GM12891 (cell line): ENCODE measurements at regions not wholly inside any gene's neighbourhood (a gene's known extent, or its start where the extent isn't known, plus 50 kb on each side); places are given as distances from the start of the nearest gene placed in this dataset.

ENCODE experiments used
- DNase-seq: peaks from one replicate; pipeline ENCODE4 v3.0.0; 2011; ENCODE audit warnings: low spot score; ENCODE audit not compliant: insufficient read length
- FAIRE-seq: peaks from 2 replicates; lab custom pipeline; 2011; peaks lifted over from hg19 to GRCh38; lab: Jason Lieb, UNC
- PAX5 ChIP-seq: IDR thresholded peaks from 2 replicates; pipeline ENCODE4 v1.6.1; 2011; ENCODE audit warnings: low read length, moderate library complexity, mild to moderate bottlenecking; ENCODE audit not compliant: insufficient read depth, severe bottlenecking
- POLR2A ChIP-seq: IDR thresholded peaks from 2 replicates; pipeline ENCODE4 v1.6.1; 2011; ENCODE audit warnings: low read depth, low read length, control low read depth
- POLR2AphosphoS5 ChIP-seq: IDR thresholded peaks from 2 replicates; pipeline ENCODE4 v1.6.1; 2011; ENCODE audit warnings: low read depth, low read length, control low read depth
- POU2F2 ChIP-seq: IDR thresholded peaks from 2 replicates; pipeline ENCODE4 v1.6.1; 2011; ENCODE audit warnings: low read depth, mild to moderate bottlenecking, control low read depth, low read length, moderate library complexity
- SPI1 ChIP-seq: IDR thresholded peaks from 2 replicates; pipeline ENCODE4 v1.6.1; 2011; ENCODE audit warnings: low read depth, low read length, control low read depth
- TAF1 ChIP-seq: IDR thresholded peaks from 2 replicates; pipeline ENCODE4 v1.6.1; 2011; ENCODE audit warnings: low read depth, low read length, control low read depth

- DNase-seq (no peak), FAIRE-seq (no peak)
- TF ChIP-seq POLR2AphosphoS5 (no peak), TAF1 (no peak), POU2F2 (no peak), PAX5 (no peak), POLR2A (no peak), SPI1 (no peak)
Observed at GRCh38 chr22:22976033-22976922, 88.7 kb downstream of the IGLL5 start.

- no peak for TF ChIP-seq PAX5
- TF ChIP-seq POLR2A: no peak
- TF ChIP-seq POLR2AphosphoS5: no peak
- TF ChIP-seq SPI1: no peak
- no peak for TF ChIP-seq POU2F2
- no peak for TF ChIP-seq TAF1
- FAIRE-seq (no peak), DNase-seq (no peak)
Observed at GRCh38 chr22:22977479-22978200, 90.0 kb downstream of the IGLL5 start.

GRCh38 chr22:22978637-22979036, 91.0 kb downstream of the IGLL5 start:
- no peak for TF ChIP-seq SPI1
- TF ChIP-seq POLR2A: no peak
- no peak for TF ChIP-seq POLR2AphosphoS5
- no peak for TF ChIP-seq PAX5
- TF ChIP-seq POU2F2: no peak
- no peak for TF ChIP-seq TAF1
- FAIRE-seq (no peak), DNase-seq (no peak)

GRCh38 chr22:22979121-22979724, 91.1 kb upstream of the GNAZ start:
- FAIRE-seq: peak; percentile 23
- TF ChIP-seq TAF1 (no peak), POU2F2 (no peak), POLR2A (no peak), SPI1 (no peak), POLR2AphosphoS5 (no peak), PAX5 (no peak)
- no peak for DNase-seq

GRCh38 chr22:22979954-22980353, 90.4 kb upstream of the GNAZ start:
- DNase-seq (no peak), FAIRE-seq (no peak)
- no peak for TF ChIP-seq PAX5
- TF ChIP-seq POU2F2: no peak
- TF ChIP-seq POLR2AphosphoS5: no peak
- TF ChIP-seq POLR2A: no peak
- TF ChIP-seq TAF1: no peak
- no peak for TF ChIP-seq SPI1

- DNase-seq: no peak
- no peak for TF ChIP-seq POLR2AphosphoS5
- no peak for TF ChIP-seq SPI1
- no peak for TF ChIP-seq PAX5
- no peak for TF ChIP-seq TAF1
- no peak for TF ChIP-seq POU2F2
- TF ChIP-seq POLR2A: no peak
- FAIRE-seq: no peak
Observed at GRCh38 chr22:22981670-22982571, 88.4 kb upstream of the GNAZ start.

- no peak for TF ChIP-seq SPI1
- TF ChIP-seq PAX5: no peak
- TF ChIP-seq POLR2A: no peak
- no peak for TF ChIP-seq POU2F2
- TF ChIP-seq TAF1: no peak
- TF ChIP-seq POLR2AphosphoS5: no peak
- DNase-seq (no peak), FAIRE-seq (no peak)
Observed at GRCh38 chr22:22982616-22983015, 87.7 kb upstream of the GNAZ start.

- no peak for FAIRE-seq
- no peak for TF ChIP-seq POU2F2
- no peak for TF ChIP-seq TAF1
- no peak for TF ChIP-seq PAX5
- no peak for TF ChIP-seq POLR2A
- TF ChIP-seq SPI1: no peak
- no peak for DNase-seq
Observed at GRCh38 chr22:22983123-22983522, 87.2 kb upstream of the GNAZ start.

GRCh38 chr22:22983816-22984215, 86.5 kb upstream of the GNAZ start:
- TF ChIP-seq POU2F2: no peak
- no peak for TF ChIP-seq SPI1
- TF ChIP-seq POLR2AphosphoS5: no peak
- TF ChIP-seq POLR2A: no peak
- no peak for TF ChIP-seq PAX5
- TF ChIP-seq TAF1: no peak
- no peak for DNase-seq
- no peak for FAIRE-seq
